ENCODE measurements at regions not wholly inside any gene's neighbourhood (a gene's known extent, or its start where the extent isn't known, plus 50 kb on each side); places are given as distances from the start of the nearest gene placed in this dataset.

DNA sequence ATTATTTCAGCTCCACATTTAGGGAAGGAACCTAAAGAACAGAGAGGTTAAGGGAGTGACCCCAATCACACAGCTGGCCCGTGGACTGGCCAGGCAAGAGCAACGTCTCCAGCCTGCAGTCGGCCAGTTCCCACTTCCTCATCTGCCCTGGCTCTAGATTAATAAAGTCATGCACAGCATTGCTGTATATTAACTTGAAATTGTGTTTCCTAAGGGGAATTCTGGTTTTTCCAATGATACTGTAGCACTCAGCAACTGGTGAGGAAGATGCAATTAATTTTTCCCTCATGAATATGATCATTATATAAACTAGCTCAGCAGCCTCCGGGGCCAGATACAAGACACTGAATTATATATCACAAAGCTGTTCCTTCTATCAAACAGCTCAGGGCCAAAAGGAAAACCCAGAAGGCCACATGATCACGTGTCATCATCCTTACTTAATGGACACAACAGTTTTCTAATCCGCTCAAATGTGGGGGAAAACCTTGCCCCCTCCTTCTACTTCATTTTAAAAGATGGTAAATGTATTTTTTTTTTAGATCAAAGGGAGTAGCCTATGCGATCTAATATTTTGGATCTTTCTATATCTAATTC is 295.3 kb upstream of the PRKCQ start:
- no peak for TF ChIP-seq NCOA1 (IDR thresholded peaks at IDR 0.05; ENCODE audit: low read depth)
- TF ChIP-seq SIX5 (IDR thresholded peaks at IDR 0.05; ENCODE audit: borderline replicate concordance in 1 of 2, insufficient read depth in 1 of 2, low read depth in 1 of 2, low read length in 2 of 2), result no peak
- TF ChIP-seq, protein P1, sequence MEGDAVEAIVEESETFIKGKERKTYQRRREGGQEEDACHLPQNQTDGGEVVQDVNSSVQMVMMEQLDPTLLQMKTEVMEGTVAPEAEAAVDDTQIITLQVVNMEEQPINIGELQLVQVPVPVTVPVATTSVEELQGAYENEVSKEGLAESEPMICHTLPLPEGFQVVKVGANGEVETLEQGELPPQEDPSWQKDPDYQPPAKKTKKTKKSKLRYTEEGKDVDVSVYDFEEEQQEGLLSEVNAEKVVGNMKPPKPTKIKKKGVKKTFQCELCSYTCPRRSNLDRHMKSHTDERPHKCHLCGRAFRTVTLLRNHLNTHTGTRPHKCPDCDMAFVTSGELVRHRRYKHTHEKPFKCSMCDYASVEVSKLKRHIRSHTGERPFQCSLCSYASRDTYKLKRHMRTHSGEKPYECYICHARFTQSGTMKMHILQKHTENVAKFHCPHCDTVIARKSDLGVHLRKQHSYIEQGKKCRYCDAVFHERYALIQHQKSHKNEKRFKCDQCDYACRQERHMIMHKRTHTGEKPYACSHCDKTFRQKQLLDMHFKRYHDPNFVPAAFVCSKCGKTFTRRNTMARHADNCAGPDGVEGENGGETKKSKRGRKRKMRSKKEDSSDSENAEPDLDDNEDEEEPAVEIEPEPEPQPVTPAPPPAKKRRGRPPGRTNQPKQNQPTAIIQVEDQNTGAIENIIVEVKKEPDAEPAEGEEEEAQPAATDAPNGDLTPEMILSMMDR (IDR thresholded peaks at IDR 0.05 in 2 of 3, conservative IDR thresholded peaks at IDR 0.05 in 1 of 3; ENCODE audit: insufficient read depth in 2 of 3, low read depth in 1 of 3, low read length in 3 of 3), result no peak
- TF ChIP-seq BHLHE40 (IDR thresholded peaks at IDR 0.05; ENCODE audit: low read length), result no peak
- no peak for TF ChIP-seq PML (IDR thresholded peaks at IDR 0.05; ENCODE audit: low read length)
- no peak for TF ChIP-seq ZNF589 (CRISPR knock-in tag; IDR thresholded peaks at IDR 0.05; ENCODE audit: low read depth)
- no peak for TF ChIP-seq CBX8 (IDR thresholded peaks at IDR 0.05; ENCODE audit: borderline replicate concordance, extremely low read depth, low read depth, low read length, poor library complexity, severe bottlenecking)
- TF ChIP-seq ZNF431 (CRISPR knock-in tag; IDR thresholded peaks at IDR 0.05), result no peak
- TF ChIP-seq TCF7L2 (IDR thresholded peaks at IDR 0.05; ENCODE audit: low read depth, low read length), result no peak
- TF ChIP-seq, protein P2, sequence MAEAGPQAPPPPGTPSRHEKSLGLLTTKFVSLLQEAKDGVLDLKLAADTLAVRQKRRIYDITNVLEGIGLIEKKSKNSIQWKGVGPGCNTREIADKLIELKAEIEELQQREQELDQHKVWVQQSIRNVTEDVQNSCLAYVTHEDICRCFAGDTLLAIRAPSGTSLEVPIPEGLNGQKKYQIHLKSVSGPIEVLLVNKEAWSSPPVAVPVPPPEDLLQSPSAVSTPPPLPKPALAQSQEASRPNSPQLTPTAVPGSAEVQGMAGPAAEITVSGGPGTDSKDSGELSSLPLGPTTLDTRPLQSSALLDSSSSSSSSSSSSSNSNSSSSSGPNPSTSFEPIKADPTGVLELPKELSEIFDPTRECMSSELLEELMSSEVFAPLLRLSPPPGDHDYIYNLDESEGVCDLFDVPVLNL (CRISPR knock-in tag; IDR thresholded peaks at IDR 0.05; ENCODE audit: low read depth), result no peak
- TF ChIP-seq, protein P3, sequence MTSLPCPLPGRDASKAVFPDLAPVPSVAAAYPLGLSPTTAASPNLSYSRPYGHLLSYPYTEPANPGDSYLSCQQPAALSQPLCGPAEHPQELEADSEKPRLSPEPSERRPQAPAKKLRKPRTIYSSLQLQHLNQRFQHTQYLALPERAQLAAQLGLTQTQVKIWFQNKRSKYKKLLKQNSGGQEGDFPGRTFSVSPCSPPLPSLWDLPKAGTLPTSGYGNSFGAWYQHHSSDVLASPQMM (CRISPR knock-in tag; IDR thresholded peaks at IDR 0.05), result no peak
- TF ChIP-seq ZEB2 (IDR thresholded peaks at IDR 0.05), result no peak
